Stimulated activated CD4-positive, alpha-beta T cell treated with anti-CD3 and anti-CD28 coated beads, Interleukin-15, amount 100 ng/mL, for 24 hours (primary cell): ENCODE measurements at regions not wholly inside any gene's neighbourhood (a gene's known extent, or its start where the extent isn't known, plus 50 kb on each side); places are given as distances from the start of the nearest gene placed in this dataset.

Experiments used
- DNase-seq: peaks from one replicate; pipeline ENCODE4 v3.0.0-alpha.2; 2020

DNA sequence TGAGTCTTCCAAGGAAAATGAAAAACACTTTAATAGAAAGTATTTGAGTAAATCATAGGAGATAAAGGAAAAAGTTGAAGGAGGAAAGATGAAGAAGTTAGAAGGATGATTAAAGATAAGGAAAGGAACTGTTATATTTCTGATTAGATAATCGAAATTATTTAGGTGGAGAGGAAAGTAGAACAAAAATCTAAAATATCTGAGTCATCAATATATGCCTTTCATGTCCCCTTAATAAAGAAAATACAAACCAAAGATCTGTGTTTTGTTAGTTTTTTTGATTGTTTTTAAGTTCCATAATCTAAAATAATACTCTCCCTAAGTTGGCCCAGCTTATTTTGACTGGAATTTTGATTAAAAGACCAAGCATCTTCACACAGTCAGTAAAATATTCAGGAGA lies 412.9 kb upstream of the DDX18 start:
- no peak for DNase-seq

DNA sequence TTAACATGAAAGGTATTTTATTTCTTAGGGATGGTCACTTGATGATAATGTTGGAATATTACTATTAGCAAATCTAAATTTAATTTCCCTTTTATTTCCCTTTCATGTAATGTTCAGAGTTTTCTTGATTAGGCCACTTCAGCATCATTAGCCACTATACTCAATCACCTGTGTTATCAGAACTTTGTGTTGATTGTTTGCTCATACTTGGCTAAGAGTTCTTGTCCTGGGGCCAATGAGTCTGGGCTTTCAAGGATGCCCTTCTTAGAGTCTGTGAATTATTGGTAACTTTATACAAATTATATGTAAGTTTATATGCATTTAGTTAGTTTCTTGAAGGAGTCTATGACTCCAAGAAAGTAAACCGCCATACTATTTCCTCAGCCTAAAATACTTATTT lies 408.0 kb upstream of the DDX18 start:
- no peak for DNase-seq

DNA sequence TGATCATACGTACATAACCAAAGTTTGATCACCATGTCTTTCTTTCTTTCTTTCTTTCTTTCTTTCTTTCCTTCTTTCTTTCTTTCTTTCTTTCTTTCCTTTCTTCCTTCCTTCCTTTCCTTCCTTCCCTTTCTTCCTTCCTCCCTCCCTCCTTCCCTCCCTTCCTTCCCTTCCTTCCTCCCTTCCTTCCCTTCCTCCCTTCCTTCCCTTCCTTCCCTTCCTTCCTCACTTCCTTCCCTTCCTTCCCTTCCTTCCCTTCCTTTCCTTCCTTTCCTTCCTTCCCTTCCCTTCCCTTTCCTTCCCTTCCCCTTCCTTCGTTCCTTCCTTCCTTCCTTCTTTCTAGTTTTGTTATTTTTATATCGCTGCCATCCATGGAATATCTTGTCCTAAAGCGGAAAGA lies 406.7 kb upstream of the DDX18 start:
- DNase-seq: no peak

DNA sequence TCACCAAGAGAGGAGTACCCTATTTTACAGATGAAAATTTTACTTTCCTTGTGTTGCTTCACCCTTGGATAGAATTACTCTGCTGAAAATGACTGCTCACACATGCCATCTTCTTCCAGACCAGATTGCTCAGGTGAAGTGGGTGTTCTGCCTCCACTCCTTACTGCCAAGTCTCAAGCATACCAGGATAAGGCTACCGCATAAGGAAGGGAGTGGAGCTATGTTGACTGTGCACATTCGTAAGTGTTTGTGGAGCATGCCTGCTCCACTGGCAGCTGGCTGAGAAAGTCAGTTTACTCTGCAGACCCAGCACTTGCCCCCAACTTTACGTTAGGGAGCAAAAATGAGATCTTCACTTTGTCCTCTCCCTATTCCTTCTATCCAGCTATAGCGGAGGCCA lies 405.0 kb upstream of the DDX18 start:
- no peak for DNase-seq

DNA sequence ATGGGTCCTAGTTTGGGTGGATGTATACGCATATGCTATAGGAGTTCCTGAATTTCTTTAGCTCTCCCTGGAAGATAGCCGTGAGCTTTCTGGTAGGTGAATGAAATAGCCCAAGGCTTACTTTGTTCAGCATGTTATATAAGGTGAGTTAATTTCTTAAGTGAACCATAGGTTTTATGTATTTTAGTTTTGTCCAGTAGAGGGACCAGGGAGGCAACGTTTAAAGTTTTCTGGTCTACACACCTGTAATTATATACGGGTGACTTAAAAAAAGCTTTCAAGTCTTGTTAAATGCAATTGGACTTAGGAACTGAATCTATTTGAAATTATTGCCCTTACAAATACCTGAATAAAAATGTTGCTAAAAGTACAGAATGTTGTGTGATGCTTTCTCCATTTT lies 402.5 kb upstream of the DDX18 start:
- DNase-seq: no peak

DNA sequence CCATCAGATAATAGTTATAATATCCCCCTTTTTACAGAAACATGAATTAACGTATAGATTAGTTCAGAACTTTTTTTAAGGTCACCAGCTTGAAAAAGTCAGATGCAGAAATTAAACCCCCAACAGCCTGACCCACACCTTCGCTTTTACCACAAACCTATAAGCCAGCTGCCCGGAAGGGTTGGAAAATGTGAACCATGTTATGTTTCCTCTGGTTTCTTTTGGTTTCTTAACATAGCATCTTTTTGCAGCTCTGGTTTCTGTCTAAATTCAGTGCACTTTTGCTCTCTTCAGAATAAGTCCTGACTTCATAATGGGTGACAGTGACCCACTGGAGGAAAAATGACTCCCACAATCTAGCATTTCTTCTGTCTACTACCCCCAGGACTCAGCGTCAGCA lies 381.7 kb upstream of the DDX18 start:
- DNase-seq: no peak

DNA sequence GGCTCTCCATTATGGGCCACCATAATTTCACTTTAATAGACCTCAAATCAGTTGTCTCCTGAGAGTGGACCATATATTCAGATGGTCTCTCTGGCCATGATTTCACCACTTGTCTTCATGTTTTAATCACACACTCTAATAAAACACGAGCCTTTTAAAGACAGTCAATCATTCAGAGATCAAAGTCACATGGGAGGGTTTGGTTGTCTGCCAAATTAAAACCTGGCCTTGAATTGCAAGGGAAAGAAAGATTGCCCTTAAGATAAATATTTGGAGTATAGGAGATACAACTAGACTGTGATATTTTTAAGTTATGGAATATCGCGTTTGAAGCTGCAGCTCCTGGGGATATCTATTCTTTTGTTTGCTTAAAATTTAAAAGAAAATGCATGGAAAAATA lies 377.8 kb upstream of the DDX18 start:
- DNase-seq: no peak

DNA sequence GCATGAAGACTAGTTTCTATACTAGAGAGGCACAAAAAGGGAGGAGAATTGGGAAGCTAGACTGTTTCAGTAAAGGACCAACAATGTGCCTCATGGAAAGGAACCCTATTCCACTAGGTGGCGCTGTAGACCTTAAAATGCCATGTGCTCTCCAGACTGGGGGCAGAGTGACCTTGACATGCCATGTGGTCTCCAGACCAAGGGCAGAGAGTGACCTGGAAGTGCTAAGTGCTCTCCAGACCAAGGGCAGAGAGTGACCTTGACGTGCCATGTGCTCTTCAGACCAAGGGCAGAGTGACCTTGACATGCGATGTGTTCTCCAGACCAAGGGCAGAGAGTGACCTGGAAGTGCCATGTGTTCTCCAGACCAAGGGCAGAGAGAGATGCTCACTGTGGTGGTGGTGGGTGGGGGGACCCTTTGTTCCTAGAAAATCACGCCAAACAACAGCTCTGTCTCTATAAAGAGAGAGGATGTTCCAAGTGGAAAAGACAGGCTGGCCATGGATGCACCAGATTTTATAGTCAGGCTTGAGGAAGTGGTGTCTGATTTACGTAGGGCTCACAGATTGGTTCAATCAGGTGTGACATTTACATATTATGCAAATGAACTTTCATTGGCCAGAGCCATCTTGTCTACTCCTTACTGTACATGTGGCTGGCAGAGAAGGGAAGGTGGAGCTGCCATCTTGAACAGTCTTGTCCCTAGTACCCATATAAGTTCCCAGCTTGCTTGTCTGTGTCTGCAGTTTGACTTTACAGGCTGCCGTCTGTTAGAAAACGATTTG lies 344.0 kb upstream of the DDX18 start:
- peak; percentile 31 for DNase-seq

DNA sequence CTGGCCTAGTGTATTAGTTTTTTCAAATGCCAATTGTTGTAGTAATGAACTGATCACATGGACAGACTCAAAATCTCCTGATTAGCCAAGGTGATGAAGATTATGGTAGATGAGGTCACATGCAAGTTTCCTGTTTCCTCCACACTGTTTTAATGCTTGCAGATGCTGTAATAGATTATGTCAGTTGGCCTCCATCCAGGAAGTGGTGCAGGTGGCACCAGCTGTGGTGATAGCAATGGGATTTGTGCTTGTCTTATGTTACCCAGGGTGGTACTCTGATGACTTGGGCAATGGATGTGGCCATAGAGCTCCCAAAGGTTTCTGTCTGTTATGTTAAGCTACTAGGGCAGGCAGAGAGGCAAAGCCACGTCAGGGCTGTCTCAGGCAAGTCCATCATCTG lies 332.9 kb upstream of the DDX18 start:
- DNase-seq: no peak

DNA sequence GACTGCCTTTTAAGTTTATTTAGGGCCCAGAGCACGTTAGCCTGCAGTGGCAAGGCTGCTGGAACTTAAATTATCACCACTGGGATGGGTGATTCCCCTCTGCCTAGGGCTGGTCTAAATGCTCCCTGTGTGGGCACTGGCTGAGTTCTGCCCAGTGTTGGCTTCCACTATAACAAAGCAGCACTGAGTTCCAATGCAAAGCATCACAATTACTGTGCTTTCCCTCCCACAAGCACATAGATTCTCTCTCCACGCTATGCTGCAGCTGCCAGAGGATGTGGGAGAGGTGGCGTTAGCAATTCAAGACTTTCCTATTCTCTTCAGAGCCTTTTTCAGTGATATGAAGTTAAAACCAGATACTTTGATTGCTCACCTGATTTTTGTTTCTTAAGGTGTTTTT lies 328.9 kb upstream of the DDX18 start:
- no peak for DNase-seq

DNA sequence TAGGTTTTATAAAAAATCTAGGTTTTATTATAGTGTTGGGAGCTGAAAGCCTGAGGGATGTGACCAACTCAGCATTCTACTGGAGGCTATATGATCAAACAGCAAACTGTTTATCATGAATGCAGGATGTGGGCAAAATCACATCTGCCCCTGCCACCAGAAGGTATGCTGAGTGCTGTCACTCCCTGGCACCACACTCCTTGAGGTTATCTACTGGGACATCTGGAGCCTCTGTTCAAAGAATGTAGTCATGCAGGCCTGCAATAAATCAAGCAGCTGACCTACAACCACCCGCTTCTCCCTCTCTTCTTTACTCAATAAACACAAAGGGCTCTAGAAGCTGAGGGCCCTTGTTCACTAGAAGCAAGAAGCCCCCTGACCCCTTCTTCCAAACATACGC lies 328.4 kb upstream of the DDX18 start:
- no peak for DNase-seq

DNA sequence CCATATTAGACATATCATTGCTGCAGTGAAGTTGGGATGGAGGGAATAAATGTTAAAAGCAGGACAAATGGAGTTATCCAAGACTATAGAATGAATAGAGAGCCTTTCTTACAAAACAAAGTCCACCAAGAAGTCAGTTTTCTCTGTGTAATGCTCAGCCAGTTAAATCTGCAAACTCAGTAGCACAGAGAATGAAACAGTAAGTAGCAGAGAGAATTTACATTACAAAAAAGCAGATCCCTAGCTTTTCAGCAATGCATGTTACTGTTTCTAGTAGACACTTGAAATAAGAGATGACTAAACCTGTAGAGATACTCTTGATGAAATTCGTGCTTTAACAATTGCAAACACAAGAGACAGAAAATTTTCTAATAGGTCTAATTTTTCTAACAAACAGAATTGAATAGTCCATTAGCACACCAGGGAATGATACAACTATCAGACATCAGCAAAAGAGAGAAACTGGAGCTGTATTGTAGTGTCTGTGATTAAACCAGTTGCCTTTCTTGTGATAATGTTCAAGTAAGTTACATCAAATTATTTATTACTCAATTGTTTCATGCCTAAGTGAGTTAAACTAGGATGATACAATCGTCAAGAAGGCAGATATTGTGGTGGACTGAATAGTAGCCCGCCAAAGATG lies 322.2 kb upstream of the DDX18 start:
- no peak for DNase-seq

DNA sequence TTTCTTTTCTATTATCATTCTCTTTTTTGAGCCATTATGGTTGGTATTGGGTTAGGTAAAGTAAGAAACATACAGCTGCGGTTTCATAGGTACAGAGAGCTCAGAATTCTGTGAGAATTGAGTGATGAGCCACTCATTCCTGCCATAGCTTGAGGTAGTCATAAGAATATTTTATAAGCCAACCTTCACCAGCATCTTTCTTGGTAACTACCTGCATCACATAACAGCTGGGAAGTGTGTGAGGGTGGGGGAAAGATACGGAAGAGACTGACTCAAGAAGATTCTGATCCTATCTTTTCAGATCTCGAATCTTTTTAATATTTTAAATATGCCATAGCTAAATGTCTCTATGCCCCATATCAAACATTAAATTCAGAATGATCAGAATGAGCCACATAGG lies 313.8 kb upstream of the DDX18 start:
- DNase-seq: no peak

DNA sequence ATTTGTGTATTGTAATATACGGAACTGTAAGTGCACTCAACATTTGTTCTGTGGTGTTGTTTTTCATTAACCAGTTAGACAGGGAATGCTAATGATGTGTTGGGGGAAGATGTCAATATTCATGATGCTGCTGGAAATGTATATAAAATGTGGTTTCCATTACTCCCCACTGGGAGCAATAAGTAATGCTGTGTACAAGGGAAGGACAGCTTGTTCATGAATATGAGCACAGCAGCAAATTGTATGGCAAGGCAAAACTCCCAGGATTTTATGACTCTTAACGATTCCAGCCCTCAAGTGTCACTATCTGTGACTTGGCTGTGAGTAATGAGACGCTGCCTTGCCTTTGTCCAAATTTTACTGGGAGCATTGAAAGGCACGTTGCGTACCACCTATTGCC lies 312.4 kb upstream of the DDX18 start:
- no peak for DNase-seq

DNA sequence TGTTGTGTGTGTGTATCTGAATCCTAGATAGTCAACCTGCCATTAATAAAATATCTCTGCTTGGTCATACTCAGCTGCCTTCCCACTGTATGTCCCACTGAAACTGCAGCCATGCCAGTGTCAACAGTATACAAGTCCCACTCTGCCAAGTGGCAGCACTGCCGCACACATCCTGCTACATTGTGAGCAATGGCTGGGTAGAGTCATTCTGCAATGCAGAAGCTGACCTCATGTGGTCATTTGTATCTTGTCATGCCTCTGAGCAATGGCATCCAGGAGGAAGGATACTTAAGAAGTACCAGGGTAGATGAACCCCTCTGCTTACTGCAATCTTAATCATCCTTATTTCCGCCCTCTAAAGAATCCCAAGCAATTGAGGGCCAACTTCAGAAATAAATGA lies 302.2 kb upstream of the DDX18 start:
- DNase-seq: no peak

DNA sequence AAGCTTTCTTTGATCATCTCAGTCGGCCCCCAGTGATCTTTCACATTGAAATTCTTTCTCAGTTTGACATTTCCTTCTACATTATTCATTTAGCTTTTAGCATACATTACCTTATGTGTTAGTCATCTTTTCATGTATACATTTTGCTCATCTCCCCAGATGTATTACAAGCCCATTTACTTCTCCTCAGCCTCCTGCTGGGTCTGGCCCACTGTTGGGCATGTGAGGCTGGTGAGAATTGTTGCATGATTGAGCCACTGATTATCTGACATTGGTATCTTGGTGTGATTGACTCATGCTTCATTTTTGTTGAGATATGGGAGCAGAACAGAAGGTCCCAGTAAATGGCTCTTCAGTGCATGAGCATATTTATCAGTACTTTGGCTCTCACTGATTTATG lies 300.1 kb upstream of the DDX18 start:
- DNase-seq: no peak

DNA sequence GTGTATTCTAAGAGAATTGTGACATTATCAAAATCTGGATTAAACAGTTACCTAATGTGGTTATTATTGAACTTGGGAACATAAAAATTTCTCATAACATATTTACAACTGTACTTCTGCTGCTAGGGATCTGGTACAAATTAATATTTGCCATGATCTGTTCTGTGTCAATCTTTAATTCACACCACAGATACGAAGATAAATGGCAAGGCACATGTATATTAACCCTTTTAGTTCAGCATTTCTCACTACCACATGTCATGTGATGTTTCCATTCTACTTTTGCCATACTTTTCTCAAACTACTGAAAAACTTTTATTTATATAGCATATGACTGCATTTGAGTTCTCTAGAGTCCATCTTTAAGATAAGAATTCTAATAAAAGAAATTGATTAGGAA lies 295.3 kb upstream of the DDX18 start:
- no peak for DNase-seq

DNA sequence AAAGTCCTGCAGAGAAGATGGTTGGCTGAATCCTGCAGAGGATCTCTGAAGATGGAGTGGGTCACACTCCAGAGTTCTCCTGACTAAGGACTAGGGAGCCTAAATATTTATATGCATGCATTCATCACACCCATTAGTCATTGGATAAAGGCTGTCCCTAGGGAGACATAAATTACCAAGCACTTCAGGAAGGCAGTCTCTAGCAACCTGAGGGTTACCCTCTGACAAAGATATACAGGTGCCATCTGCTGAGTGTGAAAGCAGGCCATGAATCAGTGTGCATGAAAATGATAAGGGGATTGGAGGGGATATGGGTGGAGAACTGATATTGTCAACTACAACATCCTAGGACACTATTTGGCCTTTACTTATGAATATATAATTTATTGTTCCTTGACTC lies 294.8 kb upstream of the DDX18 start:
- no peak for DNase-seq

DNA sequence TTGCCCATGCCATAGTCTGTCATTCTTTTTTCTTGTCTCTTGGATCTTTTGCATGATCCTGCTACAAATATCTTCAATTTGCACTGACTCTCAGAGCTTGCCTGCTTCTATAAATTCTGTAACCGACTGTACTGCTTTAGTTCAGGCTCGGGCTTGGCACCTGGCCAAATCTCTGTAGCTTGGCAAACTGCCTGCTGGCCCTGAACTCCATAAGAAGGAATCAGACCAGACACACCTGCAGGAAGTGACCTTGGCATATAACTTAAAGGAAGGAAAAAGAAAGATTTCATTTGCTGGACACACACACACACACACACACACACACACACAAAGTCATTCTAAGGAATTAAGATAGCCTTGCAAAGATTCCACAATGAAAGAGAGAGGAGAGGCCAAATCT lies 291.2 kb upstream of the DDX18 start:
- no peak for DNase-seq

DNA sequence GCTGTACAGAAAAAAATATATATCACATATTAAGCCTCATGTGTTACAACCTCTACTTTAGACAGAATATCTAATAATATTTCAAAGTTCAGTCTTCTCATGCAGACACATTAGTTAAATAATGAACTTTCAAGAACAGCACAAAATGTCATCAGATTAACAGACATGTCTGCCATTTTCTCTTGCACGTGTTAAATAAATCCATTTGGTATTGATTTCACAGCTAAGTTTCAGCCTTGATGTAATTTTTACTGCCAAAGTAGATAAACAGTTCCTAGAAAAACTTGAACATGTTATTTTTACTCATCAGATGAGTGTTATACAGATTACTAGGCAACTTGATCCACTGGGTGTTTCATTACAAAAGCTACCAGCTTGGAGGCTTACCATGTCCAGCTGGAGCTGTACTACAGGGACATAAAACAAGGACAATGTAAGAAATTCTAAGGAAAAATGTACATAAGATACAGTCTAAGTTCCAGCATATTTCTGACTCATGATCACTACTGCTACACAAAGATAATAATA lies 290.7 kb upstream of the DDX18 start:
- DNase-seq: no peak

DNA sequence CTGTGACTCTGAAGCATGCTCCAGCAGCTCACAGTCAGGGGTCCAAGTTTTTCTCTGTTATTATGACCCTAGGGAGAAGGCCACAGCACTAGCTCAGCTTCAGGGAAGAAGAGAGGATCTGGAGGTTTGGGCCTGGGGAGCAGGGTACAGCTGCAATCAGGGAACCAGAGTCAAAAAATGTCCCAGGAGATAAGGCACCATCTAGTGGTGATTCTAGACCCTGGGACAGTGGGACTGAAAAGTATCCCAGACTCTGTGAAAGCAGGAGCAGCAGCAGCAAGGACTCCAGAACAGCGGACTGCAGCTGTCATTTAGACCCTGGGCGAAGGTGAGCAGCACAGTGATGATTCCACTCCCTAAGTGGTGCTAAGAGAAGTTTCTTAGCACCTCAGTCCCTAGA lies 278.4 kb upstream of the DDX18 start:
- no peak for DNase-seq

DNA sequence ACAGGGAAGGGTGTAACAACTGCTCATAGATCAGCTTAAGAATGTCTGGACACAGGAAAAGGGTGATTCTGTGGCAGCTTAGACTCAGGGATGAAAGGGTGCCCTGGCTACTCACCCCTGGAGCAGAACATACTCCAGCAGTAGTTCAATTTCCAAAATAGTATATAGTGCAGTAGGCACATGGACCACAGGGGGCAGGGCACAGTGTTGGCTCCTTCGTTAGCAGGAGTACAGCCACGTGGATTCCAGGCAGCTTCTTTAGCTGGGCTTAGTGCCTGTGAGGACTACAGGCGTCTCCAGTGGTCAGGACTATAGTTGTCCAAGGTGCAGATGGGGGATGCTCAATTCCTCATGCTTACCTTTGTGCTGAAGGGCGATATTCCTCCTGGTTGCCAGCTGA lies 277.5 kb upstream of the DDX18 start:
- DNase-seq: no peak

DNA sequence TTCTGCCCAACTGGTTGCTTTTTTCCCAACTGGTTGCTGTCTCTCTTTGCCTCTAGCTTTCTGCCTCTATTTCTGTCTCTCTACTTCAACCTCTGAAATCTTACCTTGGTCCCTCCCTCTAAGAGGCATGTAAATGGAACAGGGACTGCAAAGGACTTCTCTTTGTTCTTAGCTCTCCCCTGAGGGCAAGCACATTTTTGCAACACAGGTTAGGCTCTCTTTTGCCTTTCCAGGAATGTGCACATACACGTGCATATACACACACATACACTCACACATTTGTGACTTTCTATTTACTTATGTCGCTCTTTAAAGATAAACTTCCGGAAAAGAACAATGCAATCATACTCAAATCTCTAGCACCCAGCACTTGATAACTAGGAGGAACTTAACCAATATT lies 262.6 kb upstream of the DDX18 start:
- DNase-seq: no peak

DNA sequence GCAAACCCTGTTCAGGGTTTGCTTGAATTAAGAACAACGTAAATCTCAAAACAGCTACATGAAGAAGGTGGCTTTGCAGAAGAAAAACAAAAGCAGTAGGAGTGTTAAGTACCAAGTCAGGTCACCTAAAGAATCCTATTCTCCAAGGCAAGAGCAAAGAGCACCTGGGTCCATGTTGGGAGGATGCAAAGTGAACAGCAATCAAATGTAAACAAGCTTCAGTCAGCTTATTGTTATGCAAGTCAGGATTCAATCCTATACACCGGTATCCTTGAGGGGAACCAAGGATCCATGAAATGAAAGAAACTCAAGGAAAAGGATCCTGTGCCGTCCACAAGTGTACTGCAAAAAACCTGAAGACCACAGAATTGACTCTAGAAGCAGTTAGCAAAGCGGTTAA lies 261.0 kb upstream of the DDX18 start:
- DNase-seq: no peak

DNA sequence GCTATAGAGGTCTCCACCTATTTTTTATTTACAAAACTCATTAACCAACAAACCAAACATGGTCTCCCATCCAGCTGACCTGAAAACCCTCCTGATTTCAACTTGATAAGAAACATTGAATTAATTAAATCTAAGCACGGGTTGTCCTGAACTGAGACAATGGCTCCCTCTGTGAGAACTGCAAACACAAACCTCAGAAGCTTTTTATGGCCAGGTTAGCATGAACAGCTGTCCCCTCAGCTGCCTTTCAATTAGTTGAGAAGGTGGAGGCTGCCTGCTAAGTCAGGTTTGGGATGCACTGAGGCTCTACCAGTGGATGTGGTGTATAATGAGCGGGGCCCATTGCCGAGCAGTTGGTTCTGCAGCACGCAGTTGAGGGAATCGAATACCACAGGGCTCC lies 258.5 kb upstream of the DDX18 start:
- no peak for DNase-seq
